Upper lobe of left lung (tissue), 6 donors: ENCODE measurements at regions not wholly inside any gene's neighbourhood (a gene's known extent, or its start where the extent isn't known, plus 50 kb on each side); places are given as distances from the start of the nearest gene placed in this dataset.

ENCODE experiments used
- ATAC-seq, 2 donors: fragments of 200-7000 bp; cut with Tn5 transposase; one replicate each; pipeline ENCODE4 v1.9.1; 2022; ENCODE audit warnings: mild to moderate bottlenecking in 2 of 2, moderate library complexity in 2 of 2; ENCODE audit not compliant: low FRiP score in 2 of 2
- DNase-seq, 2 donors: peaks; one replicate each; pipeline ENCODE4 v3.0.0-alpha.2; 2019 to 2020
- H3K27ac ChIP-seq, 4 donors: fragments of 200-600 bp; sonication (generic); one replicate each; pipeline ENCODE4 v1.5.1; 2016 to 2019
- H3K27me3 ChIP-seq, 4 donors: fragments of 200-600 bp; sonication (generic); one replicate each; pipeline ENCODE4 v1.5.1; 2017 to 2019
- H3K36me3 ChIP-seq, 4 donors: fragments of 200-600 bp; sonication (generic); one replicate each; pipeline ENCODE4 v1.5.1; 2016 to 2019
- H3K4me1 ChIP-seq, 4 donors: fragments of 200-600 bp; sonication (generic); one replicate each; pipeline ENCODE4 v1.5.1; 2018 to 2019
- H3K4me3 ChIP-seq, 4 donors: fragments of 200-600 bp; sonication (generic); one replicate each; pipeline ENCODE4 v1.5.1; 2017 to 2019; ENCODE audit warnings: mild to moderate bottlenecking in 2 of 4, moderate library complexity in 1 of 4
- H3K9me3 ChIP-seq, 4 donors: fragments of 200-600 bp; sonication (generic); one replicate each; pipeline ENCODE4 v1.5.1; 2018 to 2019
- CTCF ChIP-seq, 6 experiments: fragments of 450-650 bp in 4 of 6; fragments of 200-600 bp in 2 of 6; sonication (generic) in 2 of 6; IDR thresholded peaks; one replicate each; pipeline ENCODE4 v1.5.1; 2016 to 2019; ENCODE audit warnings: antibody characterized with exemption in 6 of 6
- EP300 ChIP-seq, 4 donors: sonication (generic); formaldehyde crosslinking; IDR thresholded peaks; one replicate each; pipeline ENCODE4 v1.5.1; 2017; ENCODE audit warnings: antibody characterized with exemption in 4 of 4, control low read depth in 2 of 4
- POLR2A ChIP-seq, 4 donors: fragments of 450-650 bp; IDR thresholded peaks; one replicate each; pipeline ENCODE4 v1.5.1; 2016 to 2017; ENCODE audit warnings: antibody characterized with exemption in 4 of 4, mild to moderate bottlenecking in 2 of 4
- POLR2AphosphoS5 ChIP-seq, 2 donors: sonication (generic); formaldehyde crosslinking; IDR thresholded peaks; one replicate each; pipeline ENCODE4 v1.5.1; 2017; ENCODE audit warnings: antibody characterized with exemption in 2 of 2
- WGBS, 2 donors: methylation state at CpG; one replicate each; pipeline ENCODE4 v1.1.5; 2017 to 2018; 5-methylcytosine and 5-hydroxymethylcytosine counted together
- donor health status: DM: no; HTN: no; CAD: no; lungs with moderate emphysema.
- donor health status: DM: no; HTN: yes; CAD: no; lungs with severe emphysema.

DNA sequence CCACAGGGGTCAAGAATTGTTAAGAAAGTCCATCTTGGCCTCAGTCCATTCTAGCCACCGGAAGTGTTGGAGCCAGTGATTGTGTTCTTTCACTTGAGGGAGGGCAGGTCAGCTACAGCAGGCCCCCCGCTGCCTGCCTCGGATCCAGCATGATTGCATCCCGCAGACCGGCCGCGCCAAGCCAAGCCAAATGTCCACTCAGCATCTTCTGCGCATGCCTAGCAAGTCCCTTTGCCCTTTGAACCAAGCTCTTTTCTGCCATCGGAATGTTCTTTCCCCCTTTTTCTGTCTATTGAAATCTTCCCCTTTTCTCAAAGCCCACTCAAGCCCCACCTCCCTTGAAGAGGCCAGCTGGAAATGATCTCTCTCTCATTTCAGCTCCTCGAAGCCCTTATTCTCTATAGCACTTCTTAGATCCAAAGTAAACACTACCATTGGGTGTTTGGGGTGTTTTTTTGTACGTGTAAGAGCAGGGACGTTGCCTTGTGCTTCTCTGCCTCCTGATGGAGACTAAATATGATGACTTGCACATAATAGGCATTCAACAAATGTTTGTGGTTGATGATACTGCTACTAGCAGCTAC, 147.8 kb upstream of the BCOR start:
- WGBS, 2 donors = 14 to 50% methylated on average over 6 to 12 of the region's 12 CpGs
- Histone ChIP-seq H3K27ac (no peak overlapping the region), H3K4me3 (peak overlapping the region in 1 of 4 donors; percentile 17), H3K27me3 (no peaks in the 10 kb centered on the region), H3K36me3 (no peaks in the 10 kb centered on the region), H3K9me3 (no peaks in the 10 kb centered on the region), H3K4me1 (peaks cover 3 to 14% (median 7%) of the 10 kb centered on the region in 4 donors)
- DNase-seq (peak in 1 of 2 donors; percentile 51), ATAC-seq (peak in 1 of 2 donors; percentile 42)
- TF ChIP-seq POLR2AphosphoS5 (IDR thresholded peaks at IDR 0.05) = no peak
- TF ChIP-seq CTCF (IDR thresholded peaks at IDR 0.05) = peak in 1 of 6 experiments; percentile 16

GRCh38 chrX:40244980-40245379, 147.2 kb upstream of the BCOR start:
- H3K27ac ChIP-seq = no peak overlapping the region
- H3K9me3 ChIP-seq = no peaks in the 10 kb centered on the region
- no peaks in the 10 kb centered on the region for H3K36me3 ChIP-seq
- no peaks in the 10 kb centered on the region for H3K27me3 ChIP-seq
- TF ChIP-seq EP300 (IDR thresholded peaks at IDR 0.05) = no peak
- TF ChIP-seq CTCF (IDR thresholded peaks at IDR 0.05) = no peak
- no peak for TF ChIP-seq POLR2AphosphoS5 (IDR thresholded peaks at IDR 0.05)
- TF ChIP-seq POLR2A (IDR thresholded peaks at IDR 0.05) = no peak
- peaks cover 3 to 14% (median 7%) of the 10 kb centered on the region in 4 donors for H3K4me1 ChIP-seq
- ATAC-seq (no peak), DNase-seq (no peak)
- no peak overlapping the region for H3K4me3 ChIP-seq
- 7 to 43% methylated on average over 2 to 11 of the region's 11 CpGs for WGBS, 2 donors

DNA sequence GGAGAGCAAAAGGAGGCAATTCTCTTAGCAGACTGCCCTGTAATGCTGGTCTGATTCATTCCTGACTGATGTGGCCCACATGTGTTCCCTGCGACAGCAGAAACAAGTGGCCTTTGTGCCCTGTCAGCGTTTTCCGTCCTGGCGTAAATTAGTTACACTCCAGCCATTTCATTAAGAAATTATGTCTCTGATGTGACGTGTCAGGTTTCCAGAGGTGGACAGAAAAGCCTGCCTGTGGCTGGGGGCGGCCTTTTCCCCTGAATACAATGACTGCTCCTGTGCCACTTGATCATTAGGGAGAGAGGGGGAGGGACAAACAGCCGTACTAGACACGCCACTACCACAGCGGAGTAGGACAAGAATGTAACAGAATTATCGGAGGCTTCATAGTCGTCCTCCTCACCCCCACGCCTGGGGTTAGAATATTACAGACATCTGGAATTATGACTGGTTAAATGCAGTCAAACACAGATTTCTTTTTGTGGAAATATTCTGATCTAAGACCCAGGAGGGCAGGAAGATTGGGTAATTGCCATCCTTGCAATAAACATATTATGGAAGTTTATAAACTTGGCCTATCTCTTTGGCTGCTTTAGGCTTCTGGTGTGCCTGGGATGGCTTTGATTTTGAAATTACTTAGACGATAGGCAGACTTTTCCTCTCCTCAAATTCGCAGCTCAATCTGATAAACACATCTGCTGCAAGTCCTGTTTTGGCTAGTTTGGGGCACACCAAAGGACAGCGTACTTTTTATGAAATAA, 146.2 kb upstream of the BCOR start:
- TF ChIP-seq EP300 (IDR thresholded peaks at IDR 0.05) (no peak), POLR2A (IDR thresholded peaks at IDR 0.05) (no peak), CTCF (IDR thresholded peaks at IDR 0.05) (no peak), POLR2AphosphoS5 (IDR thresholded peaks at IDR 0.05) (no peak)
- ATAC-seq = no peak
- no peak overlapping the region for H3K27ac ChIP-seq
- no peaks in the 10 kb centered on the region for H3K9me3 ChIP-seq
- 65 to 76% methylated on average over 12 to 15 of the region's 15 CpGs for WGBS, 2 donors
- H3K27me3 ChIP-seq = no peaks in the 10 kb centered on the region
- peaks cover 3 to 14% (median 7%) of the 10 kb centered on the region in 4 donors for H3K4me1 ChIP-seq
- no peaks in the 10 kb centered on the region for H3K36me3 ChIP-seq
- DNase-seq = no peak
- H3K4me3 ChIP-seq = no peak overlapping the region

- H3K27ac ChIP-seq = no peak overlapping the region
- H3K4me1 ChIP-seq = peaks cover 0 to 11% (median 5%) of the 10 kb centered on the region in 4 donors
- no peak for DNase-seq
- no peak overlapping the region for H3K4me3 ChIP-seq
- no peak for ATAC-seq
- TF ChIP-seq EP300 (IDR thresholded peaks at IDR 0.05) (no peak), POLR2AphosphoS5 (IDR thresholded peaks at IDR 0.05) (no peak), CTCF (IDR thresholded peaks at IDR 0.05) (no peak), POLR2A (IDR thresholded peaks at IDR 0.05) (no peak)
- no peaks in the 10 kb centered on the region for H3K27me3 ChIP-seq
- no peaks in the 10 kb centered on the region for H3K36me3 ChIP-seq
- no peaks in the 10 kb centered on the region for H3K9me3 ChIP-seq
These were observed 143.1 kb upstream of the BCOR start for GRCh38 chrX:40240844-40241243.
